ENCODE measurements at regions not wholly inside any gene's neighbourhood (a gene's known extent, or its start where the extent isn't known, plus 50 kb on each side); places are given as distances from the start of the nearest gene placed in this dataset.

DNA sequence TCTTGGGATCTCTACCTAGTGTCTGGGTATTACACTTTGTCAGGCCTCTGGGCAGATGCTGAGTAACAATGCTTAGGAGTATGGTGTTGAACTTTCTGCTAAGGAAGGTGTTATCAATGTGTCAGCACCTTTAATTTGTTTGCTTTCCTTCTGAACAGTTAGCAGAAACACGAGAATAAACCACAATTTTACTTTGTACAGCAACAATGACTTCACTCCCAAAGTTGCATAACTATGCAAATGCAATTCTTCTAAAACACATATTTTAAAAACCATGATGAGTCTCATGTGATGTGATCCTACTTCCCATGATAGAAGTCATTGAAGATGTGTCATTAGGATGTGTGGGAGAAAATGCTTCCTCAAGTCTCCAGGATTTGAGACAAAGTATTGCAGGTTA lies 155.0 kb downstream of the POSTN start:
- Histone ChIP-seq H3K4me3 (no peak overlapping the region), H3K27ac (no peak overlapping the region), H3K4me1 (no peaks in the 10 kb centered on the region), H3K36me3 (no peaks in the 10 kb centered on the region), H3K27me3 (no peaks in the 10 kb centered on the region), H3K9me3 (no peaks in the 10 kb centered on the region)
- 24 to 36% methylated on average over 1 of the region's 1 CpG for WGBS, 2 donors
- intact Hi-C loops (cut with DNase I): no loop called here
- TF ChIP-seq, protein P1, sequence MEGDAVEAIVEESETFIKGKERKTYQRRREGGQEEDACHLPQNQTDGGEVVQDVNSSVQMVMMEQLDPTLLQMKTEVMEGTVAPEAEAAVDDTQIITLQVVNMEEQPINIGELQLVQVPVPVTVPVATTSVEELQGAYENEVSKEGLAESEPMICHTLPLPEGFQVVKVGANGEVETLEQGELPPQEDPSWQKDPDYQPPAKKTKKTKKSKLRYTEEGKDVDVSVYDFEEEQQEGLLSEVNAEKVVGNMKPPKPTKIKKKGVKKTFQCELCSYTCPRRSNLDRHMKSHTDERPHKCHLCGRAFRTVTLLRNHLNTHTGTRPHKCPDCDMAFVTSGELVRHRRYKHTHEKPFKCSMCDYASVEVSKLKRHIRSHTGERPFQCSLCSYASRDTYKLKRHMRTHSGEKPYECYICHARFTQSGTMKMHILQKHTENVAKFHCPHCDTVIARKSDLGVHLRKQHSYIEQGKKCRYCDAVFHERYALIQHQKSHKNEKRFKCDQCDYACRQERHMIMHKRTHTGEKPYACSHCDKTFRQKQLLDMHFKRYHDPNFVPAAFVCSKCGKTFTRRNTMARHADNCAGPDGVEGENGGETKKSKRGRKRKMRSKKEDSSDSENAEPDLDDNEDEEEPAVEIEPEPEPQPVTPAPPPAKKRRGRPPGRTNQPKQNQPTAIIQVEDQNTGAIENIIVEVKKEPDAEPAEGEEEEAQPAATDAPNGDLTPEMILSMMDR (IDR thresholded peaks at IDR 0.05): no peak
- no peak for TF ChIP-seq POLR2A (IDR thresholded peaks at IDR 0.05)
- DNase-seq: no peak

DNA sequence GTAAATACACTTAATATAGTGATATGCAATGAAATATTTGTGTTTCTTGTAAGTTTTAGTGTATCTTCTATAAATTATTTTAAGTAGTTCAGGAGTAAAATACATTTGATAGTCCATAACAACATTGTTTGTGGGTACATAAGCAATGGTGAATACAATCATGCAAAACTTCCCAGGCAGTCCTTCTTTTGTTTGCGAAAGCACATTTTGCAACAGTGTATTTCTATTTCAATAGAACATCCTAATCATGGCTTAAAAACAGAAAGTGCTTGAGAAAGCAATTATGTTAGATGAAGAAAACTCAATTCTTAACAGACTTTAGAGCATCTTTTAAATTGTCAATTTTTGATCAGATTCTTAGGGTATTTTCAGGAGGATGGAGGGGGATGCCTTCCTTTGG lies 155.6 kb downstream of the POSTN start:
- no peak for DNase-seq
- intact Hi-C loops (cut with DNase I): no loop called here
- no peak overlapping the region for H3K27ac ChIP-seq

GRCh38 chr13:37435881-37436280 lies 162.7 kb downstream of the POSTN start:
- intact Hi-C loops (cut with DNase I): no loop called here
- Histone ChIP-seq H3K4me1 (no peaks in the 10 kb centered on the region), H3K4me3 (no peak overlapping the region), H3K9me3 (no peaks in the 10 kb centered on the region), H3K36me3 (no peaks in the 10 kb centered on the region), H3K27me3 (no peaks in the 10 kb centered on the region), H3K27ac (no peak overlapping the region)
- no peak for DNase-seq
- 41 to 72% methylated on average over 1 of the region's 1 CpG for WGBS, 2 donors
- TF ChIP-seq POLR2A (IDR thresholded peaks at IDR 0.05): no peak
- TF ChIP-seq, protein P1 (IDR thresholded peaks at IDR 0.05): no peak

More for the DNA sequence above, 155.6 kb downstream of the POSTN start:
- no peaks in the 10 kb centered on the region for H3K36me3 ChIP-seq
- no peaks in the 10 kb centered on the region for H3K4me1 ChIP-seq
- no peaks in the 10 kb centered on the region for H3K27me3 ChIP-seq
- no peaks in the 10 kb centered on the region for H3K9me3 ChIP-seq
- no peak overlapping the region for H3K4me3 ChIP-seq
- 94 to 95% methylated on average over 1 of the region's 1 CpG for WGBS, 2 donors
- TF ChIP-seq, protein P1 (IDR thresholded peaks at IDR 0.05): no peak
- TF ChIP-seq POLR2A (IDR thresholded peaks at IDR 0.05): no peak

GRCh38 chr13:37433086-37433485 lies 165.5 kb downstream of the POSTN start:
- H3K27me3 ChIP-seq: no peaks in the 10 kb centered on the region
- H3K36me3 ChIP-seq: no peaks in the 10 kb centered on the region
- no peak for TF ChIP-seq POLR2A (IDR thresholded peaks at IDR 0.05)
- TF ChIP-seq, protein P1 (IDR thresholded peaks at IDR 0.05): no peak
- H3K4me1 ChIP-seq: no peaks in the 10 kb centered on the region
- no peaks in the 10 kb centered on the region for H3K9me3 ChIP-seq
- H3K27ac ChIP-seq: no peak overlapping the region
- no peak overlapping the region for H3K4me3 ChIP-seq
- WGBS, 2 donors: 78 to 90% methylated on average over 1 of the region's 1 CpG
- DNase-seq: no peak
- intact Hi-C loops (cut with DNase I): no loop called here

- DNase-seq: no peak
- no peaks in the 10 kb centered on the region for H3K4me1 ChIP-seq
- H3K27me3 ChIP-seq: no peaks in the 10 kb centered on the region
- 58 to 73% methylated on average over 2 of the region's 2 CpGs for WGBS, 2 donors
- H3K27ac ChIP-seq: no peak overlapping the region
- intact Hi-C loops (cut with DNase I): no loop called here
- H3K36me3 ChIP-seq: no peaks in the 10 kb centered on the region
- TF ChIP-seq, protein P1 (IDR thresholded peaks at IDR 0.05): no peak
- no peak for TF ChIP-seq POLR2A (IDR thresholded peaks at IDR 0.05)
- H3K4me3 ChIP-seq: no peak overlapping the region
- H3K9me3 ChIP-seq: no peaks in the 10 kb centered on the region
These were observed 168.6 kb downstream of the POSTN start for GRCh38 chr13:37429976-37430375.

All from esophagus squamous epithelium (tissue), 5 donors.